Heart right ventricle (tissue), 16 donors: ENCODE measurements at regions not wholly inside any gene's neighbourhood (a gene's known extent, or its start where the extent isn't known, plus 50 kb on each side); places are given as distances from the start of the nearest gene placed in this dataset.

Source experiments
- ATAC-seq, 8 donors: fragments of 200-7000 bp; cut with Tn5 transposase; one replicate each; pipeline ENCODE4 v1.9.1; 2020; ENCODE audit warnings: mild to moderate bottlenecking in 8 of 8, moderate library complexity in 8 of 8, moderate number of reproducible peaks in 1 of 8
- DNase-seq, 2 donors: peaks; one replicate each; pipeline ENCODE4 v3.0.0-alpha.2; 2020
- H3K27ac ChIP-seq, 10 donors: fragments of 200-600 bp; sonication (generic) in 2 of 10; one replicate each; pipeline versions ENCODE4 v1.5.0 to v1.8.0; 2020 to 2022; ENCODE audit warnings: mild to moderate bottlenecking in 3 of 10
- H3K27me3 ChIP-seq, 7 donors: fragments of 200-600 bp; one replicate each; pipeline ENCODE4 v1.8.0; 2021 to 2022; ENCODE audit warnings: mild to moderate bottlenecking in 2 of 7
- H3K36me3 ChIP-seq, 9 donors: fragments of 200-600 bp; sonication (generic) in 1 of 9; one replicate each; pipeline versions ENCODE4 v1.5.0 to v1.8.0; 2020 to 2022; ENCODE audit warnings: mild to moderate bottlenecking in 2 of 9
- H3K4me1 ChIP-seq, 9 donors: fragments of 200-600 bp; sonication (generic) in 1 of 9; one replicate each; pipeline versions ENCODE4 v1.5.0 to v1.8.0; 2020 to 2022; ENCODE audit warnings: mild to moderate bottlenecking in 4 of 9
- H3K4me3 ChIP-seq, 10 donors: fragments of 200-600 bp; sonication (generic) in 2 of 10; one replicate each; pipeline versions ENCODE4 v1.5.0 to v1.8.0; 2020 to 2022; ENCODE audit warnings: mild to moderate bottlenecking in 7 of 10, moderate library complexity in 2 of 10
- H3K9me3 ChIP-seq, 11 donors: fragments of 200-600 bp in 10 of 11; sonication (generic) in 2 of 11; one replicate each; pipeline versions ENCODE4 v1.5.0 to v1.8.0; 2013 to 2022; ENCODE audit warnings: mild to moderate bottlenecking in 2 of 11, control low read depth in 1 of 11, moderate library complexity in 1 of 11
- WGBS, 2 donors: extraction: QIAGEN DNeasy Blood & Tissue Kit; methylation state at CpG; one replicate each; pipeline ENCODE4 v1.1.7; 2013; ENCODE audit warnings: inconsistent platforms in 1 of 2; 5-methylcytosine and 5-hydroxymethylcytosine counted together
- intact Hi-C, 10 donors: fragments of 100-400 bp; cut with DNase I; formaldehyde crosslinking; loops; one replicate each; pipeline versions ENCODE4 v1.11.1 to v1.14.2; 2022
- TF ChIP-seq, protein P1 (sequence below), 9 donors: fragments of 200-600 bp; sonication (generic) in 2 of 9; IDR thresholded peaks; one replicate each; pipeline versions ENCODE4 v1.5.0 to v1.8.0; 2021 to 2022; ENCODE audit warnings: antibody characterized with exemption in 9 of 9, mild to moderate bottlenecking in 5 of 9, moderate library complexity in 1 of 9
- donor health status: Arrhythmogenic right ventricular cardiomyopathy.
- donor health status: ischemic (EF 13 %, LVEDD 7.1; RV severe dilation, severe dysfunction).
- donor health status: healthy with polysubstance abuse.
- donor health status: DM: no; HTN: yes; CAD: no.
- donor health status: DM: no; HTN: no; CAD: no.
- donor health status: ischemic (EF 25% LVEDD 6.9; RV normal size, moderate dysfunction).
- donor health status: ischemic (EF 25% LVEDD 5.7; RV mildly dilated, moderate dysfunction).
- donor health status: healthy.
- donor health status: DM: yes; HTN: yes; CAD: no.
- donor health status: Ischemic cardiomyopathy.
- donor health status: ischemic (EF 35%, LVEDD 5.7; RV mildly dilated, moderate dysfunction).
- donor health status: nonischemic (EF 11% LVEDD 7.7; RV severe dilation, severe dysfunction).
- donor health status: DM: yes; HTN: yes; CAD: no.
- donor health status: PGD.
- donor health status: ischemic (EF 29% LVEDD 5.4; RV normal size, mild dysfunction).
- donor health status: nonischemic (EF 23%, LVEDD 6.1; RV moderate dilation, normal function).

DNA sequence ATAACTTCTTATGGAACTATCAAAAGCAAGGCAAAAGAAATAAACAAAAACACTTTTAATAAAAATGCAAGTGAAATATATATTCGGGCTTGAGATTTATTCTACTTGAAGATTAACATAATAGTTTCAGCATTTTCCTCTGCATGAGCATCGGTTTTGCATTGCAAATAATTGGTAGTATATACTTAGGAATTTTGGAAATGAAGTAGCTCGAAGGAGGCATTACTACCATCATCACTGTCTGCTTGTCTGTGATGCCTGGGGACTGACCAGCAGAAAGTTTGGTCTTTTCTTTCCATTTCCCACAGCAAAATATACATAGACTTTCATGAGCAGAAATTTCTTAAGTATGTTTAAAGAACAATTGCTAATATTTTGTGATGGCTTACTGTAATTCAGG lies 570.7 kb downstream of the HTR1B start:
- Histone ChIP-seq H3K27ac (no peak overlapping the region), H3K4me1 (no peaks in the 10 kb centered on the region), H3K9me3 (peaks cover 0 to 36% (median 0%) of the 10 kb centered on the region in 11 donors), H3K36me3 (no peaks in the 10 kb centered on the region), H3K4me3 (no peak overlapping the region), H3K27me3 (no peaks in the 10 kb centered on the region)
- intact Hi-C loops, result no loop called here
- 78 to 83% methylated on average over 3 of the region's 3 CpGs for WGBS, 2 donors
- TF ChIP-seq, protein P1, sequence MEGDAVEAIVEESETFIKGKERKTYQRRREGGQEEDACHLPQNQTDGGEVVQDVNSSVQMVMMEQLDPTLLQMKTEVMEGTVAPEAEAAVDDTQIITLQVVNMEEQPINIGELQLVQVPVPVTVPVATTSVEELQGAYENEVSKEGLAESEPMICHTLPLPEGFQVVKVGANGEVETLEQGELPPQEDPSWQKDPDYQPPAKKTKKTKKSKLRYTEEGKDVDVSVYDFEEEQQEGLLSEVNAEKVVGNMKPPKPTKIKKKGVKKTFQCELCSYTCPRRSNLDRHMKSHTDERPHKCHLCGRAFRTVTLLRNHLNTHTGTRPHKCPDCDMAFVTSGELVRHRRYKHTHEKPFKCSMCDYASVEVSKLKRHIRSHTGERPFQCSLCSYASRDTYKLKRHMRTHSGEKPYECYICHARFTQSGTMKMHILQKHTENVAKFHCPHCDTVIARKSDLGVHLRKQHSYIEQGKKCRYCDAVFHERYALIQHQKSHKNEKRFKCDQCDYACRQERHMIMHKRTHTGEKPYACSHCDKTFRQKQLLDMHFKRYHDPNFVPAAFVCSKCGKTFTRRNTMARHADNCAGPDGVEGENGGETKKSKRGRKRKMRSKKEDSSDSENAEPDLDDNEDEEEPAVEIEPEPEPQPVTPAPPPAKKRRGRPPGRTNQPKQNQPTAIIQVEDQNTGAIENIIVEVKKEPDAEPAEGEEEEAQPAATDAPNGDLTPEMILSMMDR (IDR thresholded peaks at IDR 0.05), result no peak
- no peak for DNase-seq
- no peak for ATAC-seq

DNA sequence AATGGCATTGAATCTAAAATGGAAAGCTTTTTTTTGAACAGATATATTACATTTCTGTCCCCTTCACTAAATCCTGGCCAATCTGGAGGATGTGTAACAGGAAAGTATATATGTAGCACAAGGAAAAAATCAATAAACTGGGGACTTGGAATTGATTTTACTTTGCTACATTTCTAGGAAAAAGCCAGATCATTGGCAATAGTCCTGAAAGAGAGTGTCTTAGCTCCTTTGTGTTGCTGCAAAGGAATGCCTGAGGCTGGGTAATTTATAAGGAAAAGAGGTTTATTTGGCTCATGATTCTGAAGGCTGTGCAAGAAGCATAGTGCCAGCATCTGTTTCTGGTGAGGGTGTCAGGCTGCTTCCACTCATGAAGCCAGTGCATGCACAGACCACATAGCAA lies 574.9 kb downstream of the HTR1B start:
- H3K27ac ChIP-seq, result no peak overlapping the region
- H3K4me1 ChIP-seq, result no peaks in the 10 kb centered on the region
- no peaks in the 10 kb centered on the region for H3K27me3 ChIP-seq
- intact Hi-C loops, result no loop called here
- H3K9me3 ChIP-seq, result peaks cover 0 to 24% (median 0%) of the 10 kb centered on the region in 11 donors
- TF ChIP-seq, protein P1 (IDR thresholded peaks at IDR 0.05), result no peak
- ATAC-seq (no peak), DNase-seq (no peak)
- no peak overlapping the region for H3K4me3 ChIP-seq
- no peaks in the 10 kb centered on the region for H3K36me3 ChIP-seq

DNA sequence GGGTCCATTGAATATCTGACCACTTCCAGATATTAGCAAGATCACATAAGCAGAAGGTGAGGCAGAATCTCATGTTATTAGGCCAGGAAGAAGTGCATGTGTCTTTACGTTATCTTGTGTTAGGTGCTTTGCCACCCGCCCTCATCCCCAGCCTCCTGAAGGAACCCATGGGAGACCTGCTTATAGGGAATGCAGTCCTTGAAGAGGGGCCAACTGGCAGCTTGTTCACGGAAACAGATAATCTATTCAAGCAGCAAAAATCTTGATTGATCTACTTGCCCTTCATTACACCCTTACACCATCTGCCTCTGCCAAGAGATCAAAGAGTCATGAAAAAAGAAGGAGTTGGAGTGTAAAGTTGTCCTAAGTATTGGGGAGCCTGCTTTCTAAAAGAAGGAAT lies 576.4 kb downstream of the HTR1B start:
- H3K4me1 ChIP-seq, result no peaks in the 10 kb centered on the region
- 83% methylated on average over 3 of the region's 3 CpGs for WGBS, 2 donors
- H3K27ac ChIP-seq, result no peak overlapping the region
- no peak for DNase-seq
- peaks cover 0 to 10% (median 0%) of the 10 kb centered on the region in 11 donors for H3K9me3 ChIP-seq
- intact Hi-C loops, result no loop called here
- no peak for ATAC-seq
- no peak overlapping the region for H3K4me3 ChIP-seq
- H3K27me3 ChIP-seq, result no peaks in the 10 kb centered on the region
- no peaks in the 10 kb centered on the region for H3K36me3 ChIP-seq
- TF ChIP-seq, protein P1 (IDR thresholded peaks at IDR 0.05), result no peak

GRCh38 chr6:76885861-76886301 lies 577.4 kb downstream of the HTR1B start:
- peaks cover 0 to 14% (median 0%) of the 10 kb centered on the region in 11 donors for H3K9me3 ChIP-seq
- ATAC-seq (no peak), DNase-seq (no peak)
- no peaks in the 10 kb centered on the region for H3K27me3 ChIP-seq
- WGBS, 2 donors, result 37 to 55% methylated on average over 2 of the region's 2 CpGs
- no peak overlapping the region for H3K27ac ChIP-seq
- no peak overlapping the region for H3K4me3 ChIP-seq
- H3K4me1 ChIP-seq, result no peaks in the 10 kb centered on the region
- intact Hi-C loops, result no loop called here
- H3K36me3 ChIP-seq, result no peaks in the 10 kb centered on the region
- TF ChIP-seq, protein P1 (IDR thresholded peaks at IDR 0.05), result no peak
